GM23338 (cell line): ENCODE measurements at regions not wholly inside any gene's neighbourhood (a gene's known extent, or its start where the extent isn't known, plus 50 kb on each side); places are given as distances from the start of the nearest gene placed in this dataset.

Experiments used
- CREB1 ChIP-seq: fragments of 250-450 bp; sonication (Bioruptor Pico); IDR thresholded peaks from 2 replicates; pipeline ENCODE4 v1.5.0; 2020; ENCODE audit warnings: low read depth, mild to moderate bottlenecking, moderate library complexity
- CTCF ChIP-seq, 2 experiments: fragments of 200-600 bp in 1 of 2; sonication (generic) in 1 of 2; conservative IDR thresholded peaks; 2 replicates each; pipeline versions ENCODE4 v1.5.1 to v1.6.1; 2016 to 2017; ENCODE audit warnings: antibody characterized with exemption in 2 of 2, low read depth in 2 of 2, mild to moderate bottlenecking in 2 of 2, moderate library complexity in 1 of 2
- ETS1 ChIP-seq: IDR thresholded peaks from 2 replicates; pipeline ENCODE4 v1.6.1; 2016; ENCODE audit warnings: antibody characterized with exemption
- EZH2 ChIP-seq: fragments of 200-600 bp; sonication (generic); IDR thresholded peaks from one replicate; pipeline ENCODE4 v1.8.0; 2017; ENCODE audit warnings: antibody characterized with exemption, mild to moderate bottlenecking, low read depth; ENCODE audit not compliant: unreplicated experiment
- EZH2phosphoT487 ChIP-seq: fragments of 200-600 bp; sonication (generic); IDR thresholded peaks from one replicate; pipeline ENCODE4 v1.8.1; 2018; ENCODE audit warnings: antibody characterized with exemption; ENCODE audit not compliant: unreplicated experiment
- JUNB ChIP-seq: IDR thresholded peaks from one replicate; pipeline ENCODE4 v1.6.1; 2016; ENCODE audit warnings: antibody characterized with exemption; ENCODE audit not compliant: unreplicated experiment
- NANOG ChIP-seq: IDR thresholded peaks from 2 replicates; pipeline ENCODE4 v1.6.1; 2016; ENCODE audit warnings: antibody characterized with exemption, borderline replicate concordance
- POLR2AphosphoS5 ChIP-seq: IDR thresholded peaks from 2 replicates; pipeline ENCODE4 v1.6.1; 2016; ENCODE audit warnings: antibody characterized with exemption, low read depth
- REST ChIP-seq: IDR thresholded peaks from one replicate; pipeline ENCODE4 v1.6.1; 2018; ENCODE audit warnings: antibody characterized with exemption; ENCODE audit not compliant: unreplicated experiment
- STAT1 ChIP-seq: IDR thresholded peaks from one replicate; pipeline ENCODE4 v1.6.1; 2016; ENCODE audit warnings: antibody characterized with exemption; ENCODE audit not compliant: unreplicated experiment
- ZNF114 ChIP-seq: fragments of 250-450 bp; sonication (Bioruptor Pico); IDR thresholded peaks from 2 replicates; pipeline ENCODE4 v1.5.0; 2020; ENCODE audit warnings: mild to moderate bottlenecking, moderate library complexity

GRCh38 chrX:69307029-69307428, 141.8 kb upstream of the PJA1 start:
- TF ChIP-seq ZNF114 (CRISPR knock-in tag) (no peak), CTCF (conservative IDR thresholded peaks at IDR 0.05; ENCODE audit: low read depth in 2 of 2) (no peak), REST (no peak), EZH2 (no peak), ETS1 (no peak), NANOG (no peak), POLR2AphosphoS5 (no peak), EZH2phosphoT487 (no peak), CREB1 (CRISPR knock-in tag) (no peak), STAT1 (no peak), JUNB (no peak)
